ENCODE measurements at regions not wholly inside any gene's neighbourhood (a gene's known extent, or its start where the extent isn't known, plus 50 kb on each side); places are given as distances from the start of the nearest gene placed in this dataset.
"Not testable (repeated sequence)": the region's sequence is repeated elsewhere in the genome, so short reads cannot be mapped to it uniquely, and the experiment has no call there.

- no peak for DNase-seq (ENCODE audit: low read depth)
- H3K4me3 ChIP-seq (ENCODE audit: control insufficient read depth, low read depth, low read length): no peak overlapping the region
- no peak for TF ChIP-seq CTCF (IDR thresholded peaks at IDR 0.05; ENCODE audit: control insufficient read depth, insufficient read depth, low read depth, low read length, missing control alignments)
These were observed 230.9 kb upstream of the FSIP2 start for GRCh38 chr2:185507719-185508118.

GRCh38 chr2:185510060-185510459 is 228.5 kb upstream of the FSIP2 start:
- TF ChIP-seq CTCF (IDR thresholded peaks at IDR 0.05; ENCODE audit: control insufficient read depth, insufficient read depth, low read depth, low read length, missing control alignments): no peak
- no peak for DNase-seq (ENCODE audit: low read depth)
- H3K4me3 ChIP-seq (ENCODE audit: control insufficient read depth, low read depth, low read length): no peak overlapping the region

GRCh38 chr2:185511925-185512324 is 226.7 kb upstream of the FSIP2 start:
- DNase-seq (ENCODE audit: low read depth): no peak
- TF ChIP-seq CTCF (IDR thresholded peaks at IDR 0.05; ENCODE audit: control insufficient read depth, insufficient read depth, low read depth, low read length, missing control alignments): no peak
- H3K4me3 ChIP-seq (ENCODE audit: control insufficient read depth, low read depth, low read length): no peak overlapping the region

GRCh38 chr2:185522472-185522871 is 216.1 kb upstream of the FSIP2 start:
- no peak for DNase-seq (ENCODE audit: low read depth)
- no peak for TF ChIP-seq CTCF (IDR thresholded peaks at IDR 0.05; ENCODE audit: control insufficient read depth, insufficient read depth, low read depth, low read length, missing control alignments)

GRCh38 chr2:185524242-185524641 is 214.4 kb upstream of the FSIP2 start:
- H3K4me3 ChIP-seq (ENCODE audit: control insufficient read depth, low read depth, low read length): not testable (repeated sequence)

More at GRCh38 chr2:185522472-185522871, 216.1 kb upstream of the FSIP2 start:
- no peak overlapping the region for H3K4me3 ChIP-seq (ENCODE audit: control insufficient read depth, low read depth, low read length)

GRCh38 chr2:185526161-185526560 is 212.4 kb upstream of the FSIP2 start:
- no peak for TF ChIP-seq CTCF (IDR thresholded peaks at IDR 0.05; ENCODE audit: control insufficient read depth, insufficient read depth, low read depth, low read length, missing control alignments)
- DNase-seq (ENCODE audit: low read depth): no peak
- H3K4me3 ChIP-seq (ENCODE audit: control insufficient read depth, low read depth, low read length): no peak overlapping the region

More at GRCh38 chr2:185524242-185524641, 214.4 kb upstream of the FSIP2 start:
- not testable (repeated sequence) for DNase-seq (ENCODE audit: low read depth)

- no peak overlapping the region for H3K4me3 ChIP-seq (ENCODE audit: control insufficient read depth, low read depth, low read length)
- no peak for DNase-seq (ENCODE audit: low read depth)
- no peak for TF ChIP-seq CTCF (IDR thresholded peaks at IDR 0.05; ENCODE audit: control insufficient read depth, insufficient read depth, low read depth, low read length, missing control alignments)
These were observed 206.9 kb upstream of the FSIP2 start for GRCh38 chr2:185531721-185532120.

Measured in AG09309 (cell line).